CD14-positive monocyte (primary cell): ENCODE measurements at regions not wholly inside any gene's neighbourhood (a gene's known extent, or its start where the extent isn't known, plus 50 kb on each side); places are given as distances from the start of the nearest gene placed in this dataset.

Source experiments
- DNase-seq, 3 donors: peaks; one replicate each; pipeline ENCODE4 v3.0.0-alpha.2; 2011 to 2022
- H2AFZ ChIP-seq: 2 replicates; pipeline ENCODE4 v1.6.0; 2012; ENCODE audit warnings: mild to moderate bottlenecking, low read depth, low read length, inconsistent platforms; ENCODE audit not compliant: insufficient read depth, poor library complexity, severe bottlenecking
- H3K27ac ChIP-seq, 2 donors: 1 replicate in 1 of 2; 2 replicates in 1 of 2; pipeline ENCODE4 v1.5.1; 2012 to 2013; ENCODE audit warnings: low read length in 2 of 2, control low read depth in 1 of 2, inconsistent platforms in 1 of 2, low read depth in 1 of 2, mild to moderate bottlenecking in 1 of 2
- H3K27me3 ChIP-seq, 2 donors: one replicate each; pipeline versions ENCODE4 v1.6.0 to v1.6.1; 2011 to 2013; ENCODE audit warnings: low read length in 2 of 2; ENCODE audit not compliant: control insufficient read depth in 2 of 2, insufficient read depth in 2 of 2
- H3K36me3 ChIP-seq, 2 donors: replicated peaks in 1 of 2; 1 replicate in 1 of 2; 2 replicates in 1 of 2; pipeline versions ENCODE4 v1.5.1 to v1.6.1; 2012 to 2013; ENCODE audit warnings: low read length in 2 of 2, control low read depth in 1 of 2, inconsistent platforms in 1 of 2, mild to moderate bottlenecking in 1 of 2; ENCODE audit not compliant: insufficient read depth in 2 of 2, control insufficient read depth in 1 of 2
- H3K4me1 ChIP-seq, 2 donors: 1 replicate in 1 of 2; 2 replicates in 1 of 2; pipeline versions ENCODE4 v1.5.1 to v1.6.1; 2012 to 2013; ENCODE audit warnings: low read length in 2 of 2, control low read depth in 1 of 2, inconsistent platforms in 1 of 2, mild to moderate bottlenecking in 1 of 2, moderate library complexity in 1 of 2; ENCODE audit not compliant: insufficient read depth in 2 of 2, control insufficient read depth in 1 of 2
- H3K4me2 ChIP-seq: replicated peaks from 2 replicates; pipeline ENCODE3; 2012; ENCODE audit warnings: low read length, moderate library complexity, mild to moderate bottlenecking; ENCODE audit not compliant: poor library complexity, severe bottlenecking; ENCODE audit errors: extremely low read depth
- H3K4me3 ChIP-seq, 3 experiments: fragments of 200-600 bp in 1 of 3; sonication (generic) in 1 of 3; replicated peaks in 1 of 3; 1 replicate in 2 of 3; 2 replicates in 1 of 3; pipeline ENCODE4 v1.5.1; 2011 to 2013; ENCODE audit warnings: low read length in 3 of 3, mild to moderate bottlenecking in 3 of 3, control low read depth in 2 of 3, low read depth in 2 of 3, inconsistent platforms in 1 of 3, moderate library complexity in 1 of 3
- H3K79me2 ChIP-seq: 2 replicates; pipeline ENCODE4 v1.6.0; 2012; ENCODE audit warnings: mild to moderate bottlenecking, control low read depth, inconsistent platforms, low read length, moderate library complexity; ENCODE audit not compliant: insufficient read depth
- H3K9ac ChIP-seq: 2 replicates; pipeline ENCODE4 v1.6.0; 2017; ENCODE audit warnings: low read length, mild to moderate bottlenecking; ENCODE audit not compliant: insufficient read depth, poor library complexity, severe bottlenecking
- H3K9me3 ChIP-seq, 2 donors: replicated peaks in 1 of 2; 1 replicate in 1 of 2; 2 replicates in 1 of 2; pipeline versions ENCODE4 v1.5.1 to v1.6.1; 2012 to 2013; ENCODE audit warnings: low read length in 2 of 2, control low read depth in 1 of 2; ENCODE audit not compliant: control insufficient read depth in 1 of 2, insufficient read depth in 1 of 2
- H4K20me1 ChIP-seq: 2 replicates; pipeline ENCODE4 v1.6.0; 2012; ENCODE audit warnings: mild to moderate bottlenecking, low read length, control low read depth, moderate library complexity; ENCODE audit not compliant: insufficient read depth
- H3K27ac Mint-ChIP-seq, 7 donors: one replicate each; pipeline ENCODE4 v1.8.0; 2020; ENCODE audit warnings: mild to moderate bottlenecking in 7 of 7, mixed read lengths in 7 of 7, moderate library complexity in 6 of 7, inconsistent platforms in 2 of 7
- H3K27me3 Mint-ChIP-seq, 3 donors: one replicate each; pipeline ENCODE4 v1.8.0; 2021 to 2022; ENCODE audit warnings: low read depth in 3 of 3, mild to moderate bottlenecking in 3 of 3, mixed read lengths in 3 of 3, moderate library complexity in 3 of 3, inconsistent platforms in 1 of 3
- H3K36me3 Mint-ChIP-seq, 2 donors: one replicate each; pipeline ENCODE4 v1.8.0; 2020; ENCODE audit warnings: mixed read lengths in 2 of 2, inconsistent platforms in 1 of 2, mild to moderate bottlenecking in 1 of 2
- H3K4me1 Mint-ChIP-seq: one replicate; pipeline ENCODE4 v1.8.0; 2020; ENCODE audit warnings: mild to moderate bottlenecking, mixed read lengths
- H3K4me3 Mint-ChIP-seq, 2 donors: one replicate each; pipeline ENCODE4 v1.8.0; 2020; ENCODE audit warnings: mild to moderate bottlenecking in 2 of 2, mixed read lengths in 2 of 2, moderate library complexity in 1 of 2
- H3K9me3 Mint-ChIP-seq, 7 donors: one replicate each; pipeline ENCODE4 v1.8.0; 2020 to 2022; ENCODE audit warnings: mixed read lengths in 7 of 7, mild to moderate bottlenecking in 6 of 7, moderate library complexity in 6 of 7, inconsistent platforms in 2 of 7
- WGBS: methylation state at CpG from one replicate; pipeline ENCODE4 v1.1.5; 2013; ENCODE audit warnings: missing lambda C conversion rate; ENCODE audit not compliant: insufficient coverage; 5-methylcytosine and 5-hydroxymethylcytosine counted together
- intact Hi-C, 2 donors: fragments of 100-400 bp; cut with micrococcal nuclease; formaldehyde crosslinking; loops; one replicate each; pipeline versions ENCODE4 v1.15.0 to v1.15.1; 2023
- TF ChIP-seq, protein P1 (sequence below): fragments of 200-600 bp; IDR thresholded peaks from one replicate; pipeline ENCODE4 v1.8.0; 2022; ENCODE audit warnings: antibody characterized with exemption, mild to moderate bottlenecking

GRCh38 chr11:92533657-92534335, 309.2 kb downstream of the FAT3 start:
- Mint-ChIP-seq H3K36me3 (no peaks in the 10 kb centered on the region), H3K9me3 (peaks cover 0 to 7% (median 0%) of the 10 kb centered on the region in 7 donors), H3K4me3 (no peak overlapping the region), H3K27me3 (no peaks in the 10 kb centered on the region), H3K27ac (no peak overlapping the region), H3K4me1 (no peaks in the 10 kb centered on the region)
- no peaks in the 10 kb centered on the region for H3K9me3 ChIP-seq
- H3K27ac ChIP-seq = no peak overlapping the region
- no peaks in the 10 kb centered on the region for H3K4me1 ChIP-seq
- TF ChIP-seq, protein P1, sequence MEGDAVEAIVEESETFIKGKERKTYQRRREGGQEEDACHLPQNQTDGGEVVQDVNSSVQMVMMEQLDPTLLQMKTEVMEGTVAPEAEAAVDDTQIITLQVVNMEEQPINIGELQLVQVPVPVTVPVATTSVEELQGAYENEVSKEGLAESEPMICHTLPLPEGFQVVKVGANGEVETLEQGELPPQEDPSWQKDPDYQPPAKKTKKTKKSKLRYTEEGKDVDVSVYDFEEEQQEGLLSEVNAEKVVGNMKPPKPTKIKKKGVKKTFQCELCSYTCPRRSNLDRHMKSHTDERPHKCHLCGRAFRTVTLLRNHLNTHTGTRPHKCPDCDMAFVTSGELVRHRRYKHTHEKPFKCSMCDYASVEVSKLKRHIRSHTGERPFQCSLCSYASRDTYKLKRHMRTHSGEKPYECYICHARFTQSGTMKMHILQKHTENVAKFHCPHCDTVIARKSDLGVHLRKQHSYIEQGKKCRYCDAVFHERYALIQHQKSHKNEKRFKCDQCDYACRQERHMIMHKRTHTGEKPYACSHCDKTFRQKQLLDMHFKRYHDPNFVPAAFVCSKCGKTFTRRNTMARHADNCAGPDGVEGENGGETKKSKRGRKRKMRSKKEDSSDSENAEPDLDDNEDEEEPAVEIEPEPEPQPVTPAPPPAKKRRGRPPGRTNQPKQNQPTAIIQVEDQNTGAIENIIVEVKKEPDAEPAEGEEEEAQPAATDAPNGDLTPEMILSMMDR = no peak
- no peak overlapping the region for H3K4me3 ChIP-seq
- DNase-seq = no peak
- no peak overlapping the region for H2AFZ ChIP-seq
- intact Hi-C loops = no loop called here
- H4K20me1 ChIP-seq = no peaks in the 10 kb centered on the region
- no peaks in the 10 kb centered on the region for H3K36me3 ChIP-seq
- H3K4me2 ChIP-seq = no peak overlapping the region
- no peak overlapping the region for H3K9ac ChIP-seq
- no CpG with 5 or more reads among the region's 3 CpGs for WGBS
- no peaks in the 10 kb centered on the region for H3K27me3 ChIP-seq
- H3K79me2 ChIP-seq = no peaks in the 10 kb centered on the region

DNA sequence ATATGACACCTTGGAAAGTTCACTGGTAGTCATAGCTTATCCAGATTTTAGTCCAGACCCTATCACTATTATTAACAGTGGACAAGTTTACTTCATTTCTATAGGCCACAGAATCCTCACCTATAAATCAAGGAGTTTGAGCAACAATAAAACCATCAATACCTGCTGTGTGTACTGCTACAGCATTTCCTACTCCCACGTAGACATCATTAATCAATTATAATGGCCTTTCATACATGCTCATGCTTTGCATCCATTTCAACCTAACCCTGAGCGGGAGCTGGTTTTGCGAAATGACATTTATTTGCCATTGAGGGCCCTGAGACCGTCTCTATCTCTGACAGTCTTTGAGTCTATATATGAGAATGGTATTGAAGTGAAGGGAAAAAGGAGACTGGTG, 312.3 kb downstream of the FAT3 start:
- H3K4me1 ChIP-seq = no peaks in the 10 kb centered on the region
- no peaks in the 10 kb centered on the region for H3K27me3 Mint-ChIP-seq
- intact Hi-C loops = no loop called here
- TF ChIP-seq, protein P1 = no peak
- H3K4me3 Mint-ChIP-seq = no peak overlapping the region
- H3K9me3 ChIP-seq = no peaks in the 10 kb centered on the region
- no peak for DNase-seq
- no peak overlapping the region for H3K27ac Mint-ChIP-seq
- no peaks in the 10 kb centered on the region for H3K79me2 ChIP-seq
- no peak overlapping the region for H3K4me3 ChIP-seq
- H2AFZ ChIP-seq = no peak overlapping the region
- H3K9ac ChIP-seq = no peak overlapping the region
- no peaks in the 10 kb centered on the region for H3K36me3 ChIP-seq
- 60% methylated on average over 2 of the region's 4 CpGs for WGBS
- no peaks in the 10 kb centered on the region for H4K20me1 ChIP-seq
- no peaks in the 10 kb centered on the region for H3K27me3 ChIP-seq
- H3K9me3 Mint-ChIP-seq = peaks cover 0 to 7% (median 0%) of the 10 kb centered on the region in 7 donors
- no peaks in the 10 kb centered on the region for H3K36me3 Mint-ChIP-seq
- no peak overlapping the region for H3K27ac ChIP-seq
- H3K4me1 Mint-ChIP-seq = peaks cover 5% of the 10 kb centered on the region
- no peak overlapping the region for H3K4me2 ChIP-seq
